T1000 (cell line): ENCODE measurements at regions not wholly inside any gene's neighbourhood (a gene's known extent, or its start where the extent isn't known, plus 50 kb on each side); places are given as distances from the start of the nearest gene placed in this dataset.
"Not testable (repeated sequence)": the region's sequence is repeated elsewhere in the genome, so short reads cannot be mapped to it uniquely, and the experiment has no call there.

Experiments
- DNase-seq: peaks from one replicate; lab custom pipeline; 2025; ENCODE audit warnings: mixed read lengths; lab: John Stamatoyannopoulos, UW

DNA sequence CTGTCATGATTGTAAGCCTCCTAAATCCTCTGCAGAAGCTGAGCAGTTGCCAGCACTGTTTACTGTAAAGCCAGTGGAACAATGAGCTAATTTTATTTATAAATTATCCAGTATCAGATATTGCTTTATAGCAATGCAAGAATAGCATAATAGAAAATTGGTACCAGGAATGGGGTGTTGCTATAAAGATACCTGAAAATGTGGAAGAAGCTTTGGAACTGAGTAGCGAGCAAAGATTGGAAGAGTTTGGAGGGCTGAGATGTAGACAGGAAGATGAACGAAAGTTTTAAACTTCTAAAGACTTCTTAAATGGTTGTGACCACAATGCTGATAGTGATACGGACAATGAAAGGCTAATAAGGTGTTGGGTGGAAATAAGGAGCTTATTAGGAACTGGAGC, 917.4 kb upstream of the POT1 start:
- DNase-seq = no peak

- no peak for DNase-seq
These were observed 916.1 kb upstream of the POT1 start for GRCh38 chr7:125845686-125846085.

- DNase-seq = no peak
These were observed 904.8 kb upstream of the POT1 start for GRCh38 chr7:125834421-125834820.

DNA sequence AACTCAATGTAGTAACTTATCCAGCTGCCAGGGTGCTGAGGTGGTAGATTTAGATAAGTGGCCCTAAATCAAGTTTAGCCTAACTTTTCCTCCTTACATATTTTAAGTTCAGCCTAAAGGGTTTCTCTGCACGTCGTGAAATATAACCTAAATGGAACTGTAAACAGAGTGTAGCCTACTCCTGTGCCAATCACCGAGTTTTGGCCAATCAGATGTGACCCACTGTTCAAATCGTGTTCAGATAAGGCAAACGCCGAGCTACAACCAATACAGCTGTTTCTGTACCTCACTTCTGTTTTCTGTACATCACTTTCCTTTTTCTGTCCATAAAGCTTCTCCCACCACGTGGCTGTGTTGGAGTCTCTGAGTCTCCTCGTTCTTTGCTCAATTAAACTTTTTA, 904.2 kb upstream of the POT1 start:
- DNase-seq = no peak

DNA sequence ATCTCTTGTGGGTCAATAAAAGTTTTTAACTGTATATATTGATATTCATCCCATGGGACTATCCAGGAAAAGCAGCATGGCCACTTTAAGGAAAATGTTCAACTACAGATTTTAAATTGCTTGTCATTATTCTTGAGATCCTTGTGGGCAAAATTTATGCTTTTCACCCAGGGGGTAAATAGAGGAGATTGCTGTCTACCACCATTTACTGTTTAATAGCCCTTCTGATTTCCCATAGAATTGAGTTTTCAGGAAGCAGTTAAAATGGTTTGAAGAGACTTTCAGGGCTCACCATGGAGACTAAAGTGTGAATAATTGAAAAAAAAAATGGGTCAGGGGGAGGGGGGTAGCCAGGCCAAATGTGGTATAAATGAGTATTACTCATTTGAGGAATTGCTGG, 901.1 kb upstream of the POT1 start:
- no peak for DNase-seq

DNA sequence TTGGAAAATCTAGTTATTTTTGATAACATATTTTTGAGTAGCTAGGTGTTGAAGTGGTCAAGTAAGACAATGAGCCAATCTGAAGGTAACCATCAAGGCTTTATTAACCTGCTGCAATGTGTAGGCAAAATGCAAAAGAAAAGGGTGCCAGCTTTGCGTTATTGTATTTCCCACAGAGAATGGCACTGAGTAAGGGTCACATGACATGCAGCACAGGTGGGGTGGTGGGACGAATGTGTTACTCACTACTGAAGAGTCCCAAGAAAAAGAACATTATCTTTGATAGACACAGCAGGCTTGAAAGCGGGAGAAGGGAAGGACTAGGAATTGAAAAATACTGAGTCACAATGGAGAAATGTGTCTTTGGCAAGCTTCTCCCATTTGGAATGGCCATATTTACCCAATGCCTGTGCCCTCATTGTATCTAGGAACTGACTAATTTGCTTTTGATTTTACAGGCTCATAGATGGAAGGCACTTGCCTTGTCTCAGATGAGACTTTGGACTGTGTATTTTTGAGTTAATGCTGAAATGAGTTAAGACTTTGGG, 898.6 kb upstream of the POT1 start:
- DNase-seq = no peak

DNA sequence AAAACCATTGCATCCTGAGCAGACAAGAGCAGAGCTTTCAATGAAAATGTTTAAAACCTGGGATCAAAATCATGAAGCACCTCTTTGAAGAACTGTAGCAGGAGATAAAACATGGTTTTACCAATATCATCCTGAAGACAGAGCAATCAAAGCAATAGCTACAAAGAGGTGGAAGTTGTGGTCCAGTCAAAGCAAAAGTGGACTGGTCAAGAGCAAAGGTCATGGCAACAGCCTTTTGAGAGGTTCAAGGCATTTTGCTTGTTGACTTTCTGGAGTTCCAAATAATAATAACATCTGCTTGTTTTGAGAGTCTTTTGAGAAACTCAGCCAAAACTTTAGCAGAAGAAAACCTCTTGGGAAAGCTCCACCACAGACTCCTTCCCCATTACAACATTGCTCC, 893.9 kb upstream of the POT1 start:
- DNase-seq = no peak

GRCh38 chr7:125820495-125820894, 890.9 kb upstream of the POT1 start:
- no peak for DNase-seq

- DNase-seq = no peak
These were observed 884.5 kb upstream of the POT1 start for GRCh38 chr7:125814100-125814499.

GRCh38 chr7:125806491-125806890, 876.9 kb upstream of the POT1 start:
- not testable (repeated sequence) for DNase-seq

- no peak for DNase-seq
These were observed 874.6 kb upstream of the POT1 start for GRCh38 chr7:125804273-125804672.

DNA sequence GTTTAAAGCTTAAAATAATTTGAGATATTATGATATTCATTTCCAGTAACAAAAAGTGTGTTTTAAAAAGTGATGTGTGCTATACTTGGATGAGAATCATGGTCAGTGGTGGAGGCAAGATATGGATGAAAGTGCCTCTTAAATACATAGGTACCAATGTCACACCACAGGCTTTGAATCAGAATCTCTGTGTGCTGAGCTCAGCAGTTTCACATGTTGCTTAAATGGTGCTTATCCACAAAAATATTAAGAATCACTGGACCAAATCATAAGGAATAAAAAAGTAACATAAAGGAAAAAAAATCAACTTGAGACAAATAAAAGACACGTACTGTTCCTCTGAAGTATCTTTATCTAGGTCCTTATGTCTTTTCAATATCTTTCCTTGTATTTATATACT, 850.5 kb upstream of the POT1 start:
- no peak for DNase-seq

- DNase-seq = no peak
These were observed 845.7 kb upstream of the POT1 start for GRCh38 chr7:125775317-125775716.

DNA sequence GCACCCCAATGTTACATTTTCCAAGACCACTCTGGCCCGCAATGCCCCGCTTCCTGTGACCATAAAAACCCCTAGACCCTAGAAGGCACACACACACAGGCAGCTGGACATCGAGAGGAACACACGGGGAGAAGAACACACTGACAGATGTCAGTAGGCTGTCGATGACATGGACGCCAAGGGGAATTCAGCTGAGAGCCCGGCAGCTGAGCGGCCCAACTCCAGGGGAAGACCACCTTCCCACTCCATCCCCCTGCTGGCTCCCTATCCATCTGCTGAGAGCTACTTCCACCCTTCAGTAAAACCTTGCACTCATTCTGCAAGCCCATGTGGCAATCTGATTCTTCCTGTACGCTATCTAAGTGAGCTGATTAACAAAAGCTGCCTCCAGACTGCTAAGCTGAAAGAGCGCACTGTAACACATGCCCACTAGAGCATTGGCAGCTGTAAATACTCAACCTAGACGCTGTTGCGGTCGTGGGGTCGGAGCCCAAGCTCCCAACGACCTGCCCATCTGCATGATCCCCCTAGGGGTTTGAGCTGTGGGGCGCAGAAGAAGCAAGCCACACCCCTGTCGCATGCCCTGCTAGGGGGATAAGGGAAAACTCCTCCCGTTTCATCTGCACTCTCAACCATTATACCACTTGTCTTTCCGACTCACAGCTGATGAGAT, 843.6 kb upstream of the POT1 start:
- DNase-seq = no peak

GRCh38 chr7:125747966-125748365, 818.3 kb upstream of the POT1 start:
- DNase-seq = no peak

GRCh38 chr7:125746510-125746909, 816.9 kb upstream of the POT1 start:
- no peak for DNase-seq

DNA sequence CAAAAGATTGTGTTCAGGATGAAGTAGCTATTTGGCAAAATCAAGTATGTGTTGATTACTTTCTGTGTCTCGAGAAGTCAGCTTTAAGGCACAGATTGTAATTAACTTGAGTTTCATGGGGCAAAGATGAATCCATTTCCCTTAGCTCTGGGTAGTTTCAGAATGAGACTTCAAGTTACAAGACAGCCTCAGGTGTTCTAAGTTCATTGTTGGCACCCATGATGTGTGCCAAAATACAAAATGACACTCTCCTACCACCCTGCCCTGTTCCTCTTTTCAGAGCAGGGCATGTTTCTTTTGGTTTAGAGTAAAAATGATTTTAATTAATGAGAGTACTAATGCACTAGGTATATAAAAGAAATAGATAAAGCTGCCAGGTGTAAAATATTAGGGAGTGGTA, 797.6 kb upstream of the POT1 start:
- no peak for DNase-seq

- DNase-seq = no peak
These were observed 766.0 kb upstream of the POT1 start for GRCh38 chr7:125695626-125696025.

DNA sequence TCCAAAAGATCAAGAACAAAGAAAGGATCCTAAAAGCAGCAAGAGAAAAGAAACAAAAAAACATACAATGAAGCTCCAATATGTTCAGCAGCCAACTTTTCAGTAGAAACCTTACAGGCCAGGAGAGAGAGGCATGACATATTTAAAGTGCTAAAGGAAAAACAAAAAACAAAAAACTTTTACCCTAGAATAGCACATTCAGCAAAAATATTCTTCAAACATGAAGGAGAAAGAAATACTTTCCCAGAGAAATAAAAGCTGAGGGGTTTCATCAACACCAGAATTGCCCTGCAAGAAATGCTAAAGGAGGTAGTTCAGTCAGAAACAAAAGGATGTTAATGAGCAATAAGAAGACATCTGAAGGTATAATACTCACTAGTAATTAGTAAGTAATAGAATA, 753.5 kb upstream of the POT1 start:
- no peak for DNase-seq

GRCh38 chr7:125681508-125681907, 751.9 kb upstream of the POT1 start:
- no peak for DNase-seq

DNA sequence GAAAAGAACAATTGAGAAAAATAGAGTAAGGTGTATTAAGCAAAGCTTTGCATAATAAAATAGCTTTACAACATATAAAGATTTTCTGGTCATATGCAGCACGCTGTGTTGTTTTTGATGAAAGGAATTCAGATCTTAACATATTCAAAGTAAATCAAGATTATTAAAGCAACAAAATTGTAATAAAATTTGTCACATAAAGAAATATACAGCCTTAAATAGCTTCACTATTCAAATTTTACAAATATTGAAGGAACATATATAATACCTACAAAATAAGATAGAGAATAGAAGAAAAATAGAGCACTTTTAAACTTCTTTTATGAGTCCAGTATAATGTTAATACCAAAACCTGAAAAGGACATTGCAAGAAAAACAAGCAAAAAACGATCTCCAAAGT, 749.1 kb upstream of the POT1 start:
- no peak for DNase-seq

DNA sequence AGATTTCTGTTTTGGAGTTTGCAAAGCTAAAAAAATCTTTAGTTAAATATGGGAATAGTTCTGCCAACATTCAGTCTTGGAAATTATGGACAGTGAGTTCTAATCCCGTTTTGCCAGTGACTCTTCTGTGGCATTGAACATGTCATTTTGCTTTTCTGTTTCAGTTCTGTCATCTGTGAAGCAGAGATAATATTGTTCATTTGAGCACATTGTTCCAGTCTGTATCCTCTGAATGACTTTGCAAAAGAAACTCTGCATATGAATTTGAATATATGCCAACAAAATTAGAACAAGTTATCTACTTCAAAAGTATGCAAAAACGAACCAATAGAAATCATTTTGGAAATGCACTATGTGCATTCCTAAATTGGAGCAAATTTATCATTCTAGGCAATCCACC, 746.0 kb upstream of the POT1 start:
- no peak for DNase-seq

- DNase-seq = no peak
These were observed 745.5 kb upstream of the POT1 start for GRCh38 chr7:125675169-125675568.

GRCh38 chr7:125670926-125671572, 741.4 kb upstream of the POT1 start:
- DNase-seq = no peak
